GM18907 (cell line): ENCODE measurements at regions not wholly inside any gene's neighbourhood (a gene's known extent, or its start where the extent isn't known, plus 50 kb on each side); places are given as distances from the start of the nearest gene placed in this dataset.
"Not testable (repeated sequence)": the region's sequence is repeated elsewhere in the genome, so short reads cannot be mapped to it uniquely, and the experiment has no call there.

Experiments used
- ATAC-seq: cut with Tn5 transposase; IDR thresholded peaks from one replicate; pipeline ENCODE4 v1.9.1; 2021; ENCODE audit warnings: mild to moderate bottlenecking, moderate library complexity; ENCODE audit not compliant: unreplicated experiment

- ATAC-seq, result no peak
Observed at GRCh38 chr16:63684149-63685101, 1437.4 kb downstream of the CDH11 start.

- no peak for ATAC-seq
Observed at GRCh38 chr16:63682844-63683243, 1439.0 kb downstream of the CDH11 start.

- no peak for ATAC-seq
Observed at GRCh38 chr16:63672493-63672892, 1449.4 kb downstream of the CDH11 start.

- no peak for ATAC-seq
Observed at GRCh38 chr16:63663155-63663554, 1458.7 kb downstream of the CDH11 start.

- ATAC-seq, result no peak
Observed at GRCh38 chr16:63655846-63656245, 1466.0 kb downstream of the CDH11 start.

- ATAC-seq, result no peak
Observed at GRCh38 chr16:63653044-63653839, 1468.6 kb downstream of the CDH11 start.

- ATAC-seq, result no peak
Observed at GRCh38 chr16:63652091-63652490, 1469.8 kb downstream of the CDH11 start.

- ATAC-seq, result no peak
Observed at GRCh38 chr16:63650550-63650949, 1471.3 kb downstream of the CDH11 start.

- ATAC-seq, result not testable (repeated sequence)
Observed at GRCh38 chr16:63633706-63634445, 1488.0 kb downstream of the CDH11 start.

GRCh38 chr16:63629272-63629671 lies 1492.6 kb downstream of the CDH11 start:
- ATAC-seq, result no peak

- no peak for ATAC-seq
Observed at GRCh38 chr16:63628812-63629211, 1493.1 kb downstream of the CDH11 start.

GRCh38 chr16:63625126-63625525 lies 1496.7 kb downstream of the CDH11 start:
- ATAC-seq, result no peak

- ATAC-seq, result no peak
Observed at GRCh38 chr16:63623551-63624039, 1498.3 kb downstream of the CDH11 start.

GRCh38 chr16:63618896-63619485 lies 1502.9 kb downstream of the CDH11 start:
- ATAC-seq, result no peak

GRCh38 chr16:63617990-63618763 lies 1503.7 kb downstream of the CDH11 start:
- no peak for ATAC-seq

GRCh38 chr16:63617047-63617989 lies 1504.5 kb downstream of the CDH11 start:
- ATAC-seq, result no peak

- no peak for ATAC-seq
Observed at GRCh38 chr16:63614429-63614828, 1507.4 kb downstream of the CDH11 start.

GRCh38 chr16:63613701-63614100 lies 1508.2 kb downstream of the CDH11 start:
- ATAC-seq, result no peak
